ENCODE measurements at regions not wholly inside any gene's neighbourhood (a gene's known extent, or its start where the extent isn't known, plus 50 kb on each side); places are given as distances from the start of the nearest gene placed in this dataset.

DNA sequence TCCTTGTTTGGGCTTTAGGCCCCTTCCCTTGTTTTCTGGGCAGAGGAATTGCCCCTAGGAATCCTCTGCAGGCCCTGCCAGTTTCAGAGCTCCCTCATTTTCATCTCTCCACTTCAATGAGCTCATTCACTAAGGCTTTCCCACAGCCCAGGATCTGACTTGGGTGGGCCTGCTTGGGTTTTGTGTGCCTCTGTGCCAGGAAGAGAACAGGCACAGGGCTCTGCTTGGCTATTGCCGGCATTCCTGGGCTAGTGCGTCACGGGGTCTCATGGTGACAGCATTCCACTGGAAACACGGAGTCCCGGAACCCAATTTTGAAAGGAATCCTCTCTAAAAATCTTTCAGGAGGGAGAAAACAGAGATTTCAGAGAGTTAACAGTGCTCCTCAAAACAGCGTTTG, 150.5 kb downstream of the VCX3A start:
- H3K4me3 ChIP-seq (ENCODE audit: low read length): no peak overlapping the region
- no peak for DNase-seq (ENCODE audit: low read depth)
- TF ChIP-seq, protein P1, sequence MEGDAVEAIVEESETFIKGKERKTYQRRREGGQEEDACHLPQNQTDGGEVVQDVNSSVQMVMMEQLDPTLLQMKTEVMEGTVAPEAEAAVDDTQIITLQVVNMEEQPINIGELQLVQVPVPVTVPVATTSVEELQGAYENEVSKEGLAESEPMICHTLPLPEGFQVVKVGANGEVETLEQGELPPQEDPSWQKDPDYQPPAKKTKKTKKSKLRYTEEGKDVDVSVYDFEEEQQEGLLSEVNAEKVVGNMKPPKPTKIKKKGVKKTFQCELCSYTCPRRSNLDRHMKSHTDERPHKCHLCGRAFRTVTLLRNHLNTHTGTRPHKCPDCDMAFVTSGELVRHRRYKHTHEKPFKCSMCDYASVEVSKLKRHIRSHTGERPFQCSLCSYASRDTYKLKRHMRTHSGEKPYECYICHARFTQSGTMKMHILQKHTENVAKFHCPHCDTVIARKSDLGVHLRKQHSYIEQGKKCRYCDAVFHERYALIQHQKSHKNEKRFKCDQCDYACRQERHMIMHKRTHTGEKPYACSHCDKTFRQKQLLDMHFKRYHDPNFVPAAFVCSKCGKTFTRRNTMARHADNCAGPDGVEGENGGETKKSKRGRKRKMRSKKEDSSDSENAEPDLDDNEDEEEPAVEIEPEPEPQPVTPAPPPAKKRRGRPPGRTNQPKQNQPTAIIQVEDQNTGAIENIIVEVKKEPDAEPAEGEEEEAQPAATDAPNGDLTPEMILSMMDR (conservative IDR thresholded peaks at IDR 0.05; ENCODE audit: low read depth, low read length): no peak

DNA sequence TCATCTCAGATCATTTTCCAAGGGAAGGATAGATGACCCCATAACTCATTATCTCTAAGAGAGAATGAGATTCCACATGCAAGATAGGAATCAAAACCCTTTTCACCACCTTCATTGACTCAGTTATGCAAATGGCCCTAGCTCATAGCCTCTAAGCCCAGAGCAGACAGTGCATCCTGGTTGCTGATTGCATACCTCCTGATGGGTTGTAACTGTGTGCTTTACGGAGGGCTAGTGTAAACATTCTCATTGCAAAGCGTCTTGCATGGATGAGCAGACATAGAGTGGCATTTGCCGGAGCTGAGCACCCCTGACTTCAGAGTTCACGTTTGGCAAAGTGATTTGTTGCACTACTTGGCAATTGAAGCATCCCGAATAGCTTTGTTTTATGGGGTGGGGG, 151.0 kb downstream of the VCX3A start:
- TF ChIP-seq, protein P1 (conservative IDR thresholded peaks at IDR 0.05; ENCODE audit: low read depth, low read length): no peak
- no peak overlapping the region for H3K4me3 ChIP-seq (ENCODE audit: low read length)
- no peak for DNase-seq (ENCODE audit: low read depth)

DNA sequence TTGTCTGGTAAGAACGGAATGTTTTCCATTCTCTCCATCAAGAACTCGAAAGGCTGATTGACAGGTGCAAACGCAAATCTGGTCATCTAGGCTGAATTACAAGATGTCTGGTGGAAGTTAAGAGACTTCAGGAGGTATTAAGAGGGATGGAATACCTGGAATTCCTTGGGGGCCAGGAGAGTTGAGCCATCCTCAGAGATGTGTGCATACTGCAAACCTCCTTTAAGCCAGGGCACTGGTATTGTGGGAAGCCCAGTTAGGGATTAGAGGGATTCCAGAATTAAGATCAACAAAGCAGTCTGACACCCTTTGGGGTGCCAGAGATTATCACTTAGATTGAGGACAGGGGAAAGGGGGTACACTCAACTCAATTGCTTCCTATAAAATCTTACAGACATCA, 151.4 kb downstream of the VCX3A start:
- no peak overlapping the region for H3K4me3 ChIP-seq (ENCODE audit: low read length)
- TF ChIP-seq, protein P1 (conservative IDR thresholded peaks at IDR 0.05; ENCODE audit: low read depth, low read length): no peak
- DNase-seq (ENCODE audit: low read depth): peak; percentile 1

DNA sequence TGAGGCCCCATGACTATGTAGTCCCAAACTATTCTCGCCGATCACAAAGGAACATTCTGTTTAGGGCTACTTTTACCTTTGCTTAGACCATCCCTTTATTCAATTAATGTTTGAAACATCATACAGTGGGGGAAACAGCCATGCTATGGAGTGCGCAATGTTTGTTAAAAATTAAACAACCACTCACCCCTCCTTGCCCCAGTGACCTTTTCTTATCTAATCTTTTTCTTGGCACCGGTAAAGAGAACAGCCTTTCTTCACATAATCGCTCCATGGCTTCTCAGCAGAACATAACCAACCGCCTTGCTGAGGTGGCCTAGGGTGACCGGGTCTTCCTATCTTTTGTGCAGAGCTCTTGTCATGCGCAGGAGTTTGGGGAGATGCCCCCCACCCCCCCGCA, 152.6 kb downstream of the VCX3A start:
- no peak overlapping the region for H3K4me3 ChIP-seq (ENCODE audit: low read length)
- TF ChIP-seq, protein P1 (conservative IDR thresholded peaks at IDR 0.05; ENCODE audit: low read depth, low read length): no peak
- no peak for DNase-seq (ENCODE audit: low read depth)

DNA sequence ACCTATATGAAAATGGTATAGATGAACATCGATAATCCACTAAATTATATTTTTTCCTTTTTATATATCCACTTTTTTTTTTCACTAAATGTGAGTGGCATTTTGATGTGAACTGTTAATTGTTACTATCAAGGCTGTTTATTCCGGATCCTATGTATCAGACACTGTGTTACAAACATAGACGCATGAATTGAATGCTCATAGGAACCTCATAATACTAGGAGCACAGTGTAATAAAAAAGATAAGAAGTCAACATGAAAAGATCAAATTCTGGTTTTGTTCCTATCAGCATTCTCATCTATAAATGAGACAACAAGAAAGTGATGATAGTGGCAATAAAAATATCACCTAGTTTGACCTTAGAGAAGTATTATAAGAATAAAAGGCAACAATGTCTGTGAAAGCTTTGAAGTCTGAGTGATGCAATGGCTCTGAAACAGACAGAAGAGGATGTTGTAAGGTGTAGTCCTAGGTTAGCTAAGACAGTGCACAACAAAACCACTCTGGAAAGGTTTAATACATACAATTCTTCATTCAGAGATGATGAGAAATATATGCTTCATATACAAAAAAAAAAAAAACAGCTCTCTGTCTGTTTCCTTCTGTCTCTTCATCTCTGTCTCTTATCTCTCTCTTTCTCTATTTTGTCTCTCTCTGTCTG, 148.6 kb upstream of the NLGN4X start:
- DNase-seq (ENCODE audit: low read depth): no peak
- TF ChIP-seq, protein P1 (conservative IDR thresholded peaks at IDR 0.05; ENCODE audit: low read depth, low read length): no peak
- no peak overlapping the region for H3K4me3 ChIP-seq (ENCODE audit: low read length)

DNA sequence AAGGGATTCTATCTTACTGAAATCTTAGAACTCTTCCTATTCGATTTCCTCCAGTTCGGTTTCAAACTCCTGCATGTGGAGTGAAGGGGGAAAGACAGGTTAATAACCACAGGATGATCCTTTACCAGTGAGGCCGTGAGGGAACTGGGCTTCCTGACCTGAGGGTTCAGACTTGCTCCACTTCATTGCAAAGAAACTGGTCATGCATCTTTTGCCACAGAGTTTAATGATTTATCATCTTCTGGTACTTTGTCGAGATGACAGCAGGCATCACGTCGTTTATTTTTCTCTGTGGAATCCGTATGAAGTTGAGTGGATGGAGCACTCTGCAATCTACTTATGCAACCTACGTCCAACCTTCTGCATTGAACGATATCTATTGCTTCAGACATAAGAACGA, 145.9 kb upstream of the NLGN4X start:
- TF ChIP-seq, protein P1 (conservative IDR thresholded peaks at IDR 0.05; ENCODE audit: low read depth, low read length): no peak

DNA sequence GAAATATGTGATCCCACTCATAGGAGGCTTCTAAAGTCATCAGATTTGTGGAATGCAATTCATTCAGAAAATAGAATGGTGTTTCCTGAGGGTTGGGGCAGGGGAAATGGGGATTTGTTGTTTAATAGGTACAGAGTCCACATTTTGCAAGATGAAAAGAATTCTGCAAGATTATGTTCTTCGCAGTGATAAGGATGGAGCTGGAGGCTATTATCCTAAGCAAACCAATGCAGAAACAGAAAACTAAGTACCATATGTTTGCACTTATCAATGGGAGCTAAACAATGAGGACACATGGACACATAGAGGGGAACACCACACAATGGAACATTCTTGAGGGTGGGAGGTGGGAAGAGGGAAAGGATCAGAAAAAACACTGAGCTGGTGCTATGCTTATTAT, 144.3 kb upstream of the NLGN4X start:
- no peak for DNase-seq (ENCODE audit: low read depth)
- TF ChIP-seq, protein P1 (conservative IDR thresholded peaks at IDR 0.05; ENCODE audit: low read depth, low read length): no peak

More for the DNA sequence above, 145.9 kb upstream of the NLGN4X start:
- no peak for DNase-seq (ENCODE audit: low read depth)
- H3K4me3 ChIP-seq (ENCODE audit: low read length): no peak overlapping the region

More for the DNA sequence above, 144.3 kb upstream of the NLGN4X start:
- no peak overlapping the region for H3K4me3 ChIP-seq (ENCODE audit: low read length)
